ENCODE measurements at regions not wholly inside any gene's neighbourhood (a gene's known extent, or its start where the extent isn't known, plus 50 kb on each side); places are given as distances from the start of the nearest gene placed in this dataset.

DNA sequence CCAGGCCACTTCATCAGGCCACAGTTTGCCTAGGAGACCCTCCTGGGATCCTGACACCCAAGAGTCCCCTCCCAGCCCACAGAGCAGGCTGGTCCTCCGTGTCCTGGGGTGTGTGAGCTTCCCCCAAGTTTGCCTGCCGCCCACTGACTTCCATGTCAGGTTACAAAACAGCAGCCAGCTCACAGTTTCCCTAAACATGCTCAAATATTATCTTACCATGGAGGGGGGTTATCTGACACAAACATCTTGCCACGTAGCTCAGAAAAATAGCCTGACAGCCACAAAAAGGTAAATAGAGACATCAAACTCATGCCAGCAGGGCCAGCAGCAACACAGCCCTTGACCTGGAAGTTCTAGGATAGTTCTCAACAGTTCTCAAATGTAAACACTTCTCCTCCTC is 346.5 kb downstream of the TNS1 start:
- TF ChIP-seq EZH2 (IDR thresholded peaks at IDR 0.05; ENCODE audit: borderline replicate concordance, low read depth, low read length, severe bottlenecking) = no peak
- no peak for TF ChIP-seq CTCF (IDR thresholded peaks at IDR 0.05; ENCODE audit: borderline replicate concordance, extremely low read depth, low read length, poor library complexity, severe bottlenecking)
- Histone ChIP-seq H2AFZ (ENCODE audit: low read depth, low read length) (no peak overlapping the region), H3K27ac (ENCODE audit: low read length) (no peak overlapping the region), H3K9me3 (ENCODE audit: insufficient read depth, low read length, severe bottlenecking) (no peaks in the 10 kb centered on the region), H3K4me3 (ENCODE audit: low read depth in 1 of 2, low read length in 2 of 2) (no peak overlapping the region), H3K4me1 (ENCODE audit: insufficient read depth, low read length) (no peaks in the 10 kb centered on the region), H3K36me3 (ENCODE audit: insufficient read depth, low read length) (no peaks in the 10 kb centered on the region), H4K20me1 (ENCODE audit: insufficient read depth, low read length) (no peaks in the 10 kb centered on the region), H3K9ac (ENCODE audit: low read depth, low read length) (no peak overlapping the region), H3K27me3 (ENCODE audit: insufficient read depth, low read length, poor library complexity) (peaks cover 22% of the 10 kb centered on the region), H3K79me2 (ENCODE audit: insufficient read depth, low read length) (no peaks in the 10 kb centered on the region), H3K4me2 (ENCODE audit: insufficient read depth, low read length) (no peak overlapping the region)
- ATAC-seq (ENCODE audit: insufficient read depth, low read depth) (no peak), DNase-seq (no peak)

DNA sequence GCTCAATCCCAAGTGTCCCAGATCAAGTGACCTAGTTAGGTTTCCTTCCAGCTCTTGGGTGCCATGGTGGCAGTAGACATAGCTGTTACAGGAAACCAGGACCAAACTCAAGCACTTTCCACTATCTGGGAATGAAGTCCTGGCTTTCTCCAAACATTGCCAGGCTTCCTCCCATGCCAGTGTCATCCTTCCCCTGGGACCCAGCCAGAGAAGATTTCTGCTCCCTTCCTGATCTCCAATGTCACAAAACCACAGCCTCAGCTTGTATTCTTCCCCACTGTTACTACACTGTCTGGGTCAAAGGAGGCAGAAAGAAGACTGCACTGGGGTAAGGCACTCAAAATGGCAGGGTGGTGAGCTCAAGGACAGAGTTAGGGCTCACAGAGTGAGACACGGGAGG is 347.1 kb downstream of the TNS1 start:
- ATAC-seq (ENCODE audit: insufficient read depth, low read depth) (no peak), DNase-seq (no peak)
- H3K27me3 ChIP-seq (ENCODE audit: insufficient read depth, low read length, poor library complexity) = peaks cover 22% of the 10 kb centered on the region
- no peaks in the 10 kb centered on the region for H3K36me3 ChIP-seq (ENCODE audit: insufficient read depth, low read length)
- TF ChIP-seq EZH2 (IDR thresholded peaks at IDR 0.05; ENCODE audit: borderline replicate concordance, low read depth, low read length, severe bottlenecking) (no peak), CTCF (IDR thresholded peaks at IDR 0.05; ENCODE audit: borderline replicate concordance, extremely low read depth, low read length, poor library complexity, severe bottlenecking) (no peak)
- no peak overlapping the region for H3K4me3 ChIP-seq (ENCODE audit: low read depth in 1 of 2, low read length in 2 of 2)
- no peaks in the 10 kb centered on the region for H3K9me3 ChIP-seq (ENCODE audit: insufficient read depth, low read length, severe bottlenecking)
- no peaks in the 10 kb centered on the region for H4K20me1 ChIP-seq (ENCODE audit: insufficient read depth, low read length)
- H3K9ac ChIP-seq (ENCODE audit: low read depth, low read length) = no peak overlapping the region
- H3K4me2 ChIP-seq (ENCODE audit: insufficient read depth, low read length) = no peak overlapping the region
- H3K79me2 ChIP-seq (ENCODE audit: insufficient read depth, low read length) = no peaks in the 10 kb centered on the region
- no peak overlapping the region for H2AFZ ChIP-seq (ENCODE audit: low read depth, low read length)
- H3K4me1 ChIP-seq (ENCODE audit: insufficient read depth, low read length) = no peaks in the 10 kb centered on the region
- no peak overlapping the region for H3K27ac ChIP-seq (ENCODE audit: low read length)

DNA sequence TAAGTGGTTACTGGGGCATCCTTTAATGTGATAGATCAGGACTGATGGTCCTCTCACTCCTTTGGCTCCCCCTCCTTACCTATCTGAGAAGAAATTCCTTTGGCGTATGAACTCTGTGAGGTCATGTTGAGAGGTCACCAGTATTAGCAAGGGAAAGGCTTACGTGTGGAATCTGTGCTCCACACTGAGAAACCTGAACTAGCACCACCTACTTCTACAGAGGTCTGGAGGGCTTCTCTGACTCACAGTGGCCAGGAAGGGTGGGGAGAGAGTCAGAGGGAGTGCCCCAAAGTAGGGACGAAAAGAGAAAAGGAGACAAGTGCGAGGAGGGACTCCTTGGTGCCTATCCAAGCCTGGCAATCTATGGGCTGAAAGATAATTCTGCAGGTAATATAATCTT is 348.6 kb downstream of the TNS1 start:
- DNase-seq = no peak
- no peaks in the 10 kb centered on the region for H3K36me3 ChIP-seq (ENCODE audit: insufficient read depth, low read length)
- no peak overlapping the region for H3K9ac ChIP-seq (ENCODE audit: low read depth, low read length)
- no peak overlapping the region for H2AFZ ChIP-seq (ENCODE audit: low read depth, low read length)
- H3K4me2 ChIP-seq (ENCODE audit: insufficient read depth, low read length) = no peak overlapping the region
- no peaks in the 10 kb centered on the region for H3K4me1 ChIP-seq (ENCODE audit: insufficient read depth, low read length)
- TF ChIP-seq EZH2 (IDR thresholded peaks at IDR 0.05; ENCODE audit: borderline replicate concordance, low read depth, low read length, severe bottlenecking) (no peak), CTCF (IDR thresholded peaks at IDR 0.05; ENCODE audit: borderline replicate concordance, extremely low read depth, low read length, poor library complexity, severe bottlenecking) (no peak)
- peaks cover 22% of the 10 kb centered on the region for H3K27me3 ChIP-seq (ENCODE audit: insufficient read depth, low read length, poor library complexity)
- no peaks in the 10 kb centered on the region for H3K9me3 ChIP-seq (ENCODE audit: insufficient read depth, low read length, severe bottlenecking)
- H3K79me2 ChIP-seq (ENCODE audit: insufficient read depth, low read length) = no peaks in the 10 kb centered on the region
- H4K20me1 ChIP-seq (ENCODE audit: insufficient read depth, low read length) = no peaks in the 10 kb centered on the region
- H3K4me3 ChIP-seq (ENCODE audit: low read depth in 1 of 2, low read length in 2 of 2) = no peak overlapping the region
- no peak for ATAC-seq (ENCODE audit: insufficient read depth, low read depth)
- no peak overlapping the region for H3K27ac ChIP-seq (ENCODE audit: low read length)
